Right lobe of liver (tissue), 6 donors: ENCODE measurements at regions not wholly inside any gene's neighbourhood (a gene's known extent, or its start where the extent isn't known, plus 50 kb on each side); places are given as distances from the start of the nearest gene placed in this dataset.

Experiments
- ATAC-seq, 4 donors: fragments of 200-7000 bp; cut with Tn5 transposase; one replicate each; pipeline ENCODE4 v1.9.1; 2020; ENCODE audit warnings: mild to moderate bottlenecking in 4 of 4, moderate library complexity in 4 of 4
- DNase-seq, 3 donors: peaks; one replicate each; pipeline ENCODE4 v3.0.0-alpha.2; 2020
- H3K27ac ChIP-seq, 3 donors: fragments of 200-600 bp; one replicate each; pipeline ENCODE4 v1.8.0; 2022
- H3K27me3 ChIP-seq, 2 donors: fragments of 200-600 bp; one replicate each; pipeline ENCODE4 v1.8.0; 2022
- H3K36me3 ChIP-seq, 4 donors: fragments of 200-600 bp; sonication (generic) in 1 of 4; one replicate each; pipeline versions ENCODE4 v1.5.1 to v1.8.0; 2017 to 2022; ENCODE audit warnings: control low read depth in 1 of 4
- H3K4me1 ChIP-seq, 4 donors: fragments of 200-600 bp; sonication (generic) in 1 of 4; one replicate each; pipeline versions ENCODE4 v1.5.1 to v1.8.0; 2017 to 2022; ENCODE audit warnings: control low read depth in 1 of 4
- H3K4me3 ChIP-seq, 3 donors: fragments of 200-600 bp; one replicate each; pipeline ENCODE4 v1.8.0; 2022
- H3K9me3 ChIP-seq, 4 donors: fragments of 200-600 bp; sonication (generic) in 1 of 4; one replicate each; pipeline versions ENCODE4 v1.5.1 to v1.8.0; 2017 to 2022; ENCODE audit warnings: control low read depth in 1 of 4
- CTCF ChIP-seq, 4 donors: fragments of 200-600 bp in 3 of 4; fragments of 450-650 bp in 1 of 4; IDR thresholded peaks; one replicate each; pipeline versions ENCODE4 v1.5.1 to v1.8.0; 2016 to 2022; ENCODE audit warnings: antibody characterized with exemption in 4 of 4, mild to moderate bottlenecking in 2 of 4
- POLR2A ChIP-seq: fragments of 450-650 bp; IDR thresholded peaks from one replicate; pipeline ENCODE4 v1.6.1; 2017; ENCODE audit warnings: antibody characterized with exemption, mild to moderate bottlenecking
- WGBS: methylation state at CpG from one replicate; pipeline ENCODE4 v1.1.6; 2018; ENCODE audit warnings: low coverage, low lambda C conversion rate; ENCODE audit not compliant: insufficient coverage; ENCODE audit errors: missing lambda C conversion rate; 5-methylcytosine and 5-hydroxymethylcytosine counted together
- intact Hi-C, 2 donors: fragments of 100-400 bp; cut with DNase I; formaldehyde crosslinking; loops; one replicate each; pipeline versions ENCODE4 v1.11.2 to v1.14.1; 2022
- donor health status: DM: no; HTN: yes; CAD: no.
- donor health status: DM: no; HTN: no; CAD: no.
- donor health status: DM: no; HTN: no; CAD: no.
- donor health status: DM: no; HTN: yes; CAD: no.
- donor health status: DM: no; HTN: yes; CAD: no.

- Histone ChIP-seq H3K27ac (no peak overlapping the region), H3K27me3 (peaks cover 0 to 6% of the 10 kb centered on the region in 2 donors), H3K4me1 (no peaks in the 10 kb centered on the region), H3K36me3 (no peaks in the 10 kb centered on the region), H3K4me3 (no peak overlapping the region), H3K9me3 (no peaks in the 10 kb centered on the region)
- DNase-seq (no peak), ATAC-seq (no peak)
- intact Hi-C loops = loop anchor here in 1 of 2 donors (10.0 kb wide), 1 partner anchor 1215 kb away; no protein-coding TSS in a partner anchor
- TF ChIP-seq POLR2A (no peak), CTCF (IDR thresholded peaks at IDR 0.05) (no peak)
- WGBS = 40% methylated on average over 1 of the region's 1 CpG
Measured at GRCh38 chrX:20529711-20530110, 263.0 kb upstream of the RPS6KA3 start.

- WGBS = 17% methylated on average over 8 of the region's 9 CpGs
- intact Hi-C loops = loop anchor here in 1 of 2 donors (10.0 kb wide), 1 partner anchor 1216 kb away; no protein-coding TSS in a partner anchor
- Histone ChIP-seq H3K4me3 (no peak overlapping the region), H3K9me3 (no peaks in the 10 kb centered on the region), H3K4me1 (no peaks in the 10 kb centered on the region), H3K27ac (no peak overlapping the region), H3K27me3 (peaks cover 0 to 4% of the 10 kb centered on the region in 2 donors), H3K36me3 (no peaks in the 10 kb centered on the region)
- DNase-seq = no peak
- ATAC-seq = no peak
- TF ChIP-seq CTCF (IDR thresholded peaks at IDR 0.05) = no peak
- TF ChIP-seq POLR2A = no peak
Measured at GRCh38 chrX:20529301-20529700, 262.6 kb upstream of the RPS6KA3 start.

- 0% methylated on average over 3 of the region's 3 CpGs for WGBS
- Histone ChIP-seq H3K4me3 (no peak overlapping the region), H3K36me3 (no peaks in the 10 kb centered on the region), H3K9me3 (no peaks in the 10 kb centered on the region), H3K27me3 (peaks cover 0 to 4% of the 10 kb centered on the region in 2 donors), H3K27ac (no peak overlapping the region), H3K4me1 (no peaks in the 10 kb centered on the region)
- peak; percentile 63 to 81 (median 68) for TF ChIP-seq CTCF (IDR thresholded peaks at IDR 0.05)
- no peak for TF ChIP-seq POLR2A
- intact Hi-C loops = loop anchor here in 1 of 2 donors (10.0 kb wide), 1 partner anchor 1217 kb away; no protein-coding TSS in a partner anchor
- DNase-seq (peak in 1 of 3 donors; percentile 18), ATAC-seq (peak; percentile 77 to 88 (median 85))
Measured at GRCh38 chrX:20527558-20528011, 260.9 kb upstream of the RPS6KA3 start.

GRCh38 chrX:20527041-20527440 lies 260.3 kb upstream of the RPS6KA3 start:
- DNase-seq (no peak), ATAC-seq (peak in 2 of 4 donors; percentile 13 to 62)
- no peaks in the 10 kb centered on the region for H3K36me3 ChIP-seq
- intact Hi-C loops = loop anchor here in 1 of 2 donors (10.0 kb wide), 1 partner anchor 1218 kb away; no protein-coding TSS in a partner anchor
- H3K27me3 ChIP-seq = peaks cover 0 to 5% of the 10 kb centered on the region in 2 donors
- no peak overlapping the region for H3K4me3 ChIP-seq
- TF ChIP-seq POLR2A (no peak), CTCF (IDR thresholded peaks at IDR 0.05) (no peak)
- H3K4me1 ChIP-seq = no peaks in the 10 kb centered on the region
- no peaks in the 10 kb centered on the region for H3K9me3 ChIP-seq
- H3K27ac ChIP-seq = no peak overlapping the region
- WGBS = 39% methylated on average over 4 of the region's 4 CpGs
